HG02973 (cell line): ENCODE measurements at regions not wholly inside any gene's neighbourhood (a gene's known extent, or its start where the extent isn't known, plus 50 kb on each side); places are given as distances from the start of the nearest gene placed in this dataset.

Experiments
- ATAC-seq: cut with Tn5 transposase; IDR thresholded peaks from one replicate; pipeline ENCODE4 v1.9.1; 2021; ENCODE audit warnings: moderate library complexity; ENCODE audit not compliant: unreplicated experiment

DNA sequence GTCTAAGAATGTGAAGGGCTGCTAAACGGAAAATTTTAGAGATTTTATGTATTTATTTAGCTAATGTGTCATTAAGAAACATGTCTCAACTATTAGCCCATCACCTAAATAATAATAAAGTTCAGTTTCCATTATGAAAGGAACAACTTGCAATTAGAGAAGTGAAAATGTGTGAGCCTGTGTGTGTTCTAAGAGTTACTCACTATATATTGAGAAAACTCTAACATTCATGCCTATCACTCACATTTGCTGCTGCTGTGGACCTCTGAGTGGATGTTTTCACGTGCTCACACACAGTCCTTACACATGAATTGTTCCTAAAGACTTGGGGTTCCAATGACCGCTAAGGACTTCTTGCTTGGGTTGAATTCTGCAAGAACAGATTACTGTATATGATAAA lies 364.0 kb downstream of the TMA16 start:
- ATAC-seq: no peak

DNA sequence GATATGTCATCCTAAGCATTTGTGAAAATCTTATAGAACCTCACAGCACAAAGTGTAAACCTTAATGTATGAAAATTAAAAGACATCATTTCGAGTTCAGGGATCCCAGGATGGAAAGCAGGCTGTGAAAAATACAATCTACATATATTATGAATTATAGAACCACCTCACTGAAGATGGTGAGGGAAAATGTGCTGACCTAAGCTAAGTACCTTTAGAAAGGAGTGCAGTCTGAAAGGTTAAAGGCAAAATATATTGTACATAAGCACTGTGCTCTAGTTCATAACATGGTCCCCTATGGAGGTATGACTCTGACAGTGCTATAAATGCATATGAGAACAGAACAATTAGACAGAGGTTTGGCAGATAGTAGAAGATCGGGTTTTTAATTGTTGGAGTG lies 368.6 kb downstream of the TMA16 start:
- no peak for ATAC-seq

DNA sequence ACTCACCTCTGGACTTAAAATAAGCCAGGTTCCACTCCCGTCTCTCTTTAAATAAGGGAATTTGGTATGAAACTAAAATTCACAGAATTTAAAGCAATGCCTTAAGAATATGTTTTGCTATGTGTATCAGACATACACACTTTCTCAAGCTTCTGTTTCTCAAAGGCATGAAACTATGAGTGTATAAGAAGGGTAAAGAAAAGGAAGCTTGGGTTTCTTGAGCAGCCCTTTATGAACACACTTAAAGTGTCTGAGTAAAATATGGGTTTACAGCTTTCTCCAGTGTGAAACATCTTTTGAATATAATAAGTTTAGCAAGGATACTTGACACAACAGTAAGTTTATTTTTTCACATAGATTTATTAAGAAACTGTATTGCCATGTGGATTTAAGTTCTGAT lies 370.5 kb downstream of the TMA16 start:
- no peak for ATAC-seq

DNA sequence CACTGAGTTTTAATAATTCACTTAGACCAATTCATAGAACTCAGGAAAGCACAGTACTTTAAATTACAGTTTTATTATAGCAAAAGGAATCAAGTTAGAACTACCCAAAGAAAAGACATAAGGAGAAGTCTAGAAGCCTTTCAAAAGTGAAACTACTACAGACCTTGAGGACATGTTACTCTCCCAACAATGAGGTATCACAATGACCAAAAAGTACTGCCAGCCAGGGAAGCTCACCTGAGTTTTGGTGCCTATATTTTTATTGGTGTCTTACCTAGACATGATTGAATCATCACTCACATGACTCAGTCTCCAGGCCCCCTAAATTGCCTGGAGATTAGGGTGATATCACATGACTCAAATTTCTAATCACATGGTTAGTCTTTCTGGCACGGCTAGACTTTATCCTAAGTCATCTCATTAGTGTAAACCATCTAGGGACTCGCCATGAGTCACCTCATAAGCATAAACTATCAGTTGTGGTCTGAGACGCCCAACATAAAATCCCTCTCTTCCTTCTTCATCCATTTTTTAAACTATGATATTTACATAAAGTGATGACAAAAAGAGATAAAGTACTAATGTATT lies 372.3 kb downstream of the TMA16 start:
- ATAC-seq: peak; percentile 85

DNA sequence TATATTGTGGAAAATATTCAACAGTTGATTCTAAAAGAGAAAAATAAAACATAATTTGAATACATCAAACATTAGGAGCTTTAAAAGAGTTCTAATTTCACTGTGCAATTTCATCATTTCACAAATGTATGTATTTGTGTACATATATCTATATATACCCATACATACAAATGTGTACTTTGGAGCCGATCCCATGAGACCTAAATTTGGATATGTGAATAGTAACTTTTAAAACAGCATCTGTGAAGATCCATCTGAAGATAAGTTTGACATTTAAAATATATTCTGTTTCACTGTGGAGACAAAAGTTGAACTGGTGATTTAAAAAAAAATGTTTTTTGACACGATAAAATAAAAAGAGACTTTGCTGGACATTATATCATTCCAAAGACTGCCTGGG lies 374.0 kb downstream of the TMA16 start:
- ATAC-seq: no peak

DNA sequence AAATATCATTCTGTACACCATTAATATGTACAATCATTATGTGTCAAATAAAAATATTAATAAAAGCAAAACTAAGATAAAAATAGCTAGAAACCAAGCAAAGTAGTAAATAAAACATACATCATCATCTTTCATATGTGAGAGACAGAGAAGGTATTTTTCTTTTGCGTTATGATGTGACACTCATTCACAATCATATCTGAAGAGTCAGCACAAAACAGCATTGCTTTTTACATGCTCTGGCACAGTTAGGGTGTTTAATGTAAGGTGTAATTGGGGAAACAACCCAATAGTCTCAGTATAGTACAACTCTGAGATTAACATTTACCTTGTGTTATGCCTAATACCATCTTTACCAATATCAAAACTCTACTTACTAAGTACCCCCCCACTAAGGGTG lies 376.6 kb downstream of the TMA16 start:
- no peak for ATAC-seq

DNA sequence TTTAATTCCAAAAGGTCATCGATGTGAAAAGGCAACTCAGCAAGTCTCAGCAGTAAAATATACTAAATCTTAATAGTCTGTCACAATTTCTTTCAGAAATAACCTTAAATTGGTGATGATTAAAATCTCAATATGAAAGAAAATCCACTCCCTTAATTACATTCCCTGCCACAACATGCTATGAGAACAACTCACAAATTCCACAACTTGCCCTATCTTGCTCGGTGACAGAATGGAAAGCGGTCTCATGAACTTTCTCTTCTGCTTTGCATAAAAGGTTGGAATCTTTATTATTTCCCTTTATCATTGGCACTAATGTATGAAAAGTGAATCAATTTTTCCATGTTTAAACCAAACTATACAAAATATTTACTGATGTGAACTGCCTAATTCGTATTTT lies 380.8 kb downstream of the TMA16 start:
- ATAC-seq: no peak

DNA sequence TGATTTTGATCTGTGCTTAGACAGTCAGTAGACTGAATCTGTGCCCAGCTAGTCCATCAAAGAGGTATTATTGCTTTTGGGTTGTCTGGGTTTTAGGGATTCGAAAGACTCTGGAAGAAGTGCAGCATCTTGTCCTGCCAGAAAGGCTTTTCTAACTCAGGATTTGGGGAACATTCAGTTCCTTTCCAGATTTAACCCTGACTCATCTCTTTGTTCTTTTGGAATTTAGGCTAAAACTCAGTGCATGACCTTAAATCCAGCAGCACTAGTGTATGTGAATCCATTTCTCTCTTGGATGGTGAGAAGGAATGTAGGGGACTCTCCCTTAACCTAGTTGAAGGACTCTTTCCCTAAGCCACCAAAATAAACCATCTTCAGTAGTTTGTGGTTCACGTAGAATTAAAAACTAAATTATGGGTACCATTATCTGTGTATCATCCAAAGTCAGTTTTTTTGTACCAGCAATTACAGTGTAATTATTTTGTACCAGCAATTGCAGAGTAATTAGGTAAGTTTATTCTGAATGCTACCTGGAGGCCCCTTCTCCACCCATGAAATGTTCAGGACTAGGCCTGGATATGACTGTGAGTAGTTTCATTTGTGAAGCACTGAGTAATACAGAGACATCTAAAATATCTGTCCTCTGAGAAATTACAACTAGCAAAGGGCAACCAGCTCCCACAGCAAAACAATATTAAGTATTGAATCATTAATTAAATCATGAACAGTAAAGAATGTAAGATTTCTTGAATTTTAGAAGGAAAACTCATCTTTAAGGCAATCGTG lies 384.0 kb downstream of the TMA16 start:
- peak; percentile 78 for ATAC-seq

DNA sequence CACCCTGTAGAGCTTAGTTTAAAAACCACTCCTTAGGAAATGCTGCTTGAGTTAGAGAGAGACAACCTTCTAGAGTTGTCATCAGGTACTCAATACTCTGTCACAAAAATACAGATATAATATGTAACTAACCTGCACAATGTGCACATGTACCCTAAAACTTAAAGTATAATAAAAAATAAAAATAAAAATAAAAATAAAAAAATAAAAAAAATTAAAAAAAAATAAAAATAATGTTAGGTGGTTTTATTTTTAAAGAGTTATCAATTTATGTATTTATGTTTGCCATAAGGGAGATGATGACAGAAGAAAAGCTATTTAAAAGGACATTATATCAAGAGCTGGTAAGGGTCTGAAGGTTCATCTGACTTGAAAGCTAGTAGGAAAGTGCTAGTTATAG lies 397.9 kb downstream of the TMA16 start:
- ATAC-seq: no peak

DNA sequence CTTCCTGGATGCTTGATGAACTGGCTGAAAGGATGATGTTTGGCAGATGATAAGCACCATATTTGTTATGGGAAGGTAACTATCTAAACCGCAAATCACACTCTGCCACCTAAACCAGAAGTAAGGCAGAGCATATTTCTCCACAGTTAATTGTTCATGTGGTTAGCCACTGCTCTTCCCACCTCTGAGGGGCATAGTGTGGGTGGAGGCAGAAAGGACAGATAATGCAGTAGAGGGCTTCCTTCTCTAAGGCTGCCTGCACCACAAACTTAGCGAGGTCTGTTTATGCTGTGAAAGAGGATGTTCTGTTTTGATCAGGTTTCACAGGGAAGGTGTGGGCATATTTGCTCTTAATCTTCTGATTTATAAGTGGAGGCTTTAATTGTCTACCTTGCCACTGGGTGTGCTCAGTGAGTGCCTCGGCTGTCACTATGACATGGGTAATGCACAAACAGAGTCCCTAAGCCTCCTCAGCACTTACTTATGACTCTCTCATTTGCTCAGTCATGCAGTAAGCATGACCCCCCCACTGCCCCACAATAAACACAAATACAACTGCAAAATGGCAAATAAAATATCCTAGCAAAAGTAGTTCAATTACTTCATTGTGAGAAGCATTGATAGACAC lies 401.0 kb downstream of the TMA16 start:
- ATAC-seq: no peak

DNA sequence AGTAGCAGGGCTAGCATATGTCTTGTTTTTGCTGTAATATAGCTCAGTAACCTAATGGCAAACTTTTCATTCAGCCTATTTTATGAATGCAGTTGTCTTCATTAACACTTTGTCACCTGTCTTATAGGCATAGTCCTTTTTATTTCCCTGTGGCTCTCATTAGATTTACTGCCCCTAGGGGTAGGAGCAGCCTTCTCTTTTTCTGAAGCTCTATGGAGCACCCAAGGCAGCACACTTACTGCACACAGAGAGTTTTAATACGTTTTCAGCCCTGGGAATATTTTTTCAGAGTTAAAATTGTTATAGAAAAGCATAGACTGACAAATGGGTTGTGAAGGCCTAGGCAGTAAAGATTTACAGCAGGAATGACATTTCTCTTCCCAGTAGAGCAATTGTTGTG lies 406.8 kb downstream of the TMA16 start:
- ATAC-seq: no peak

DNA sequence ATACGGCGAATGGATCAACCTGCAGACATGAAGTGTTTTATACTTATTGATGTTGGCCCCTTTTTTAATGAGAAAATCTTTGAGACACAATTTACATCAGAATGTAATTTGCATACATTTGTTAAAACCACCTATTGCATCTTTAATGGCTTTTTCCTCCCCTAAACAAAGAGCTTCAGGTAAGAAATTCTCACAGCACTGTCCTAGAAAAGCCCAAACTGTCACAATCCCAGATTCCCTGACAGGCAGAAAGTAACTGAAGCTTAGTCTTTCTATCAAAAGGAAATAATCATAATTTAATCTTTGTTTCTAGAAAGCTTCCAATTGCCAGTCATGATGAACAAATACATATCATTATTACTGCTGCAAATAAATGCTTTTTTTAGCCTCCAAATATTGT lies 407.9 kb downstream of the TMA16 start:
- ATAC-seq: no peak

DNA sequence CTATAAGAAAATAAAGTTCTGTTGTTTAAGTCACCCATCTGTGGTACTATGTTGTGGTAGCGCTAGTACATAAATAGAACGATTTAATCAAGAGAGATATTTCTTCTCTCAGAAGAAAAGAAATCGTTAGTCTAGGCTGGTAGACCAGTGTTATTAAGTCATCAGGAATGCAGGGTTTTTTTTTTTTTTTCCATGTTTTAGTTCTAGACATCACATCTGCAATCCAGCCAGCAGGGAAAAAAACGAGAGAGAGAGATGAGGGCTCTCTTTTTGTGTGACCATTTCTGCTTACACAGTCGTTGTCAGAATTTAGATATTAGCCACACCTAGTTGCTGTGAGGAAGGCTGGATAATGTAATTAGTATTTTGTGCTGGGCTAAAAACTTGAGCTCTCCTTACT lies 417.4 kb downstream of the TMA16 start:
- no peak for ATAC-seq

DNA sequence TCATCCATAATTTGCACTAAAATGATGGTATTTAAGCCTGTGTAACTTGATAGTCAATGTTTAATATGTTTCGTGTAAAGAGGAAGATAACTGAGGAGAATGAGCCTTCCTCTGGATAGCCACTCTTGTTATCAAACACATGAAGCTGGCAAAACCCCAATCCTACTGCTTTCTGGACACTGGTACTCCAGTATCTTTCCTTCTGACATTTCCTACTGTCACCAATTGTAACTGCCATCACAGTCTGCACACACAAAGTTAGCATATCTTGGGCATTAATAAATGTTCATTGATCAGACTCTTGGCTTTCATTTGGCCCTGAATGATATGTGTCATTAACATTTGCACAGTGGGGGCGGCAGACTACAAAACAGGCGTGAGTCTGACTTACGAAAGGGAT lies 419.1 kb downstream of the TMA16 start:
- ATAC-seq: no peak

DNA sequence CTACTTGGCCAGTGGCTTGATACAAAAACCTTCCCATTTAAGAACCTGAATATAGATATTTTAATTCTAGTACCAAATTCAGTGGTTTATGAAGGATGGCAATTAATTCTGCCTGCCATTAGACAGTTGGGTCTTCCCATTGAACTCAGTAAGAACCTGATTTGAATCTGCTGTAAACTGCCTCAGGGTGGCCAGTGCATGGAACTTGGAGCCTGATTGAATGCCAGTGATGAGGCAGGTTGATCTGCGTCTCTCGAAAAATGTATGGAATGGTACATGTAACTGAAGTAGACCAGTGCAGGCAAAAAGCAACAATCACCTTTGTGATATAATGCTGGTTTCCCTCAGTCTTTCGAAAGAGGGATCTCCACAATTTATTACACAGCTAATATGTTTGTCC lies 421.4 kb downstream of the TMA16 start:
- no peak for ATAC-seq

DNA sequence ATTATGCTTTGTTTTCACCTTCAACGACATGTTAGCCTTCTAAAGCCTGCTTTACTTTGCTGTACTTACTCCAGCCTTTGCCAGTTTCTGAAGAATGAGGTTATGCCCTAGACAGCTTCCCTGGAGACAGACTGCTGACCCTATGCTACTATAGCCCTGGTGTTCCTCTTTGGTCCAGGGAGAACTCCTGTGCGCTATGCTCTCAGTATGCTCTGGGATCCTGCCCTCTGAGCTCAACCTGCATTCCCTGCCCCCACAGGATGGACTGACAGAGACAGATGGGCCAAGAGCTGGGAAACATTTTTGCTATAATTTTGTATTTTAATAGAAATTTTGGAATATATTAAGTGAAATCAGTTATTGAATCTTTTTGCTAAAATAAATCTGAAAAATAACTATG lies 425.9 kb downstream of the TMA16 start:
- ATAC-seq: no peak

DNA sequence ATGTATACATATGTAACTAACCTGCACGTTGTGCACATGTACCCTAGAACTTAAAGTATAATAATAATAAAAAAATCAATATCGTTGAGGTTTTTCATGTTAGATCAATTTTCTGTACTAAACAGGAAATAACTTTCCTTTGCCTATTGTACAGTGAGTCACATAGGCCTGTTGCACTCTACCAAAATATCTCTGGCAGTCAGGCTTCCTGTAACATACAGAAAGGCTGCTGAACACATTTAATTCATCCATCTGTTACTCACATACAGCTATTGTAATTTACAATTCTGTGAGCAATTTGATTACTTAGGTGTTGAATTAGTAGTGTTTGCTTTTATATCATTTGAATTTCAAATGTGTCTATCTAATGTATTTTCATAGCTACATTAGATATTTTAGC lies 427.8 kb downstream of the TMA16 start:
- no peak for ATAC-seq

DNA sequence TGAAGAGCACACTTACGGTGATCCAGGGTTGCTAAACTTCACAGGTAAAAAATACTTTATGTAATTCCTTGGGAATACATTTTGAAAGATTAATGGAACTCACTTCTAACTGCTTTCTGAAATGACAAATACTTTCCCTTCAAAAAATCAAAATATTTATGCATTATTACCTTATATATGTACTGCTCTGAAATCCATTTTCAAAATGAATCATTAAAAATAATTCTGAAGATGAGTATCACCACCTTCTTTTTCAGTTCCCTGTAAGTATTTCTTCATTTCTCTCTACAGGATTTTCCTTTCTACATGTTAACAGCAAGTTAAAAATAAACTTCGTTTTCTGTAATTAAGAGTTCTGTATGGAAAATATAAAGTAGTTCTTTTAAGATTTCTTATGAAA lies 428.6 kb downstream of the TMA16 start:
- no peak for ATAC-seq

DNA sequence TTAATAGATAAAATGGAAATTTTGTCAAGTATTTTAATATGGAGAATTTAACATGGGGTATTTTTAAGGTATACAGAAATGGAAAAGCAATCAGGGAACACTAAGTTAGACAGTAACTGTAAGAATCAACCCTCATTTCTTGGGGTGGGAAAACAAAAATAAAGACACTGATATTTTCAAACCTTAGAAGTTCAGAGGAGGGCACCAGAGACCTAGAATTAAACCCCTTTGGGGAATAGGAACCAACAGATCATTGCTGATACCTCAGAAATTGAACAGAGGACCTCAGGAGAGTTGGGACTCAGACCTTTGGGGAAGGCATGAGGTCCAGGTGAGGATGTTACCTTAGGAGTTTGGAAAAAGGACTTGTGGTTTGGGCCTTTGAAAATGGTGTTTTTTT lies 435.6 kb downstream of the TMA16 start:
- no peak for ATAC-seq

DNA sequence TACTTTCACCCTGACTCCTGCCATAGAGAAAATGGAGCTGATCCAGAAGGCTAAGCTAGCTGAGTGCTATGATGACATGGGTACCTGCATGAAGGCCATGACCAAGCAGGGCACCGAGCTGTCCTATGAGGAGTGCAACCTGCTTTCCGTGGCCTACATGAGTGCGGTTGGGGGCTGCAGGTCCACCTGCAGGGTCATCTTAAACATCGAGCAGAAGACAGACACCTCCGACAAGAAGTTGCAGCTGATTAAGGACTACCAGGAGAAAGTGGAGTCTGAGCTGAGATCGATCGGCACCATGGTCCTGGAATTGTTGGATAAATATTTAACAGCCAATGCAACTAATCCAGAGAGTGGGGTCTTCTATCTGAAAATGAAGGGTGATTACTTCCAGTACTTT lies 438.0 kb downstream of the TMA16 start:
- no peak for ATAC-seq

DNA sequence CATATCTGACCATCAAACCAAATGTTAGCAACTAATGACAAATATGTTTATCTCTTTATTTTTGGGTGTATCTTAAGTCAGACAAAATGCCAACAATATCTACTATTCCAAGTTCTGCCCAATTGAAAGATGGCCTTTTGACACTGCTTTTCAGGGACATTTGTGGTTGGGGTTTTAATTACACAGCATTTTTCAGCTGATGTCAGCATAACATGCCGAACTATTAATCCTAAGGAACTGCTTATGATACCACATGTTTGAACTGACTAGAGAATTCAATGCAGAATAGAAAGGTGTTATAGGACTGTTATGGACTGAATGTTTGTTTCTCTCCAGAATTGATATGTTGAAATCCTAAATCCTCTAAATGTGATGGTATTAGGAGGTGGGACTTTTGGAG lies 445.1 kb downstream of the TMA16 start:
- ATAC-seq: no peak

DNA sequence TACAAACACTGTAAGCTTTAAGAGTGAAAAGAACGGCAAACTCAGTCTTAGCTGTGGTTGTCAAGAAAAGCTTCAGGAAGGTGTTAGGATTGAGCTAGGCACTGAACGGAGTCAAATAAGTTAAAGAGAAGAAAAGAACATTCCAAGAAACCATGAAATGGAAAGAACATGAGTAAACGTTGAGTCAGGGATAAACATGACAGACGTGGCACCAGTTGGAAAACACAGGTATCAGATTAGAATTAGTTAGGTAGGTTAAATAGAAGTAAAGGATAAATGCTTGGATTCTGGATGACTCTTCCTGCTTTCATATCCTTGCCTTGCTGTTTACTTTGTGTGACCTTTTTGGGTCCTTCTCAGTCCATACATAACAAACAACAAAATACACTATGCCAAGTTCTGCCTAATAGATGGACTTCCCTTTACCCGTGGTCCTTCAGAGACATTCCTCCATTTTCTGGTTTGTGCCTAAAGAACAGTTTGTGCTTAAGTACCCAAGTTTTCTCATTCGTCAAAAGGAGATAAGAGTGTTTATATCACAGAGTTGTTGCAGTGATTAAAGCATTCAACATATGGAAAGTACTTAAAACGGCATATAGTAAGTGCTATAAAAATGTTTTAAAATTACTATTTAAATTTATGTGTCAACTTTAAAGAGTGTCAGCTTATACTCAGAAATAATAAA lies 446.9 kb downstream of the TMA16 start:
- ATAC-seq: no peak
